HepG2 (cell line): ENCODE measurements at regions not wholly inside any gene's neighbourhood (a gene's known extent, or its start where the extent isn't known, plus 50 kb on each side); places are given as distances from the start of the nearest gene placed in this dataset.

ENCODE experiments used
- FOSL2 ChIP-seq: sonication (generic); formaldehyde crosslinking; IDR thresholded peaks from 2 replicates; pipeline ENCODE4 v1.4.0; 2020; ENCODE audit warnings: missing genetic modification reagents
- HDAC1 ChIP-seq: sonication (generic); formaldehyde crosslinking; IDR thresholded peaks from 2 replicates; pipeline ENCODE4 v1.5.1; 2020; ENCODE audit warnings: mild to moderate bottlenecking, missing genetic modification reagents
- LCORL ChIP-seq, 2 experiments: fragments of 450-650 bp in 1 of 2; sonication (generic) in 1 of 2; formaldehyde crosslinking in 1 of 2; IDR thresholded peaks; 2 replicates each; pipeline versions ENCODE4 v1.5.0 to v1.6.1; 2017 to 2020; ENCODE audit warnings: antibody characterized with exemption in 1 of 2, missing genetic modification reagents in 1 of 2
- NFE2L2 ChIP-seq: fragments of 150-350 bp; IDR thresholded peaks from 2 replicates; pipeline ENCODE4 v1.6.1; 2014; ENCODE audit warnings: low read length
- RCOR2 ChIP-seq: IDR thresholded peaks from 2 replicates; pipeline ENCODE4 v1.6.1; 2016; ENCODE audit warnings: missing biosample characterization, missing genetic modification reagents
- SOX6 ChIP-seq, 2 experiments: fragments of 450-650 bp in 1 of 2; sonication (generic) in 1 of 2; formaldehyde crosslinking in 1 of 2; IDR thresholded peaks; 2 replicates each; pipeline versions ENCODE4 v1.4.0 to v1.6.1; 2017 to 2020; ENCODE audit warnings: antibody characterized with exemption in 1 of 2, mild to moderate bottlenecking in 1 of 2, missing genetic modification reagents in 1 of 2
- THAP11 ChIP-seq: IDR thresholded peaks from 2 replicates; pipeline ENCODE4 v1.6.1; 2016; ENCODE audit warnings: missing biosample characterization, missing genetic modification reagents
- YEATS2 ChIP-seq: sonication (generic); formaldehyde crosslinking; IDR thresholded peaks from 2 replicates; pipeline ENCODE4 v1.4.0; 2020; ENCODE audit warnings: missing genetic modification reagents, borderline replicate concordance
- ZFP62 ChIP-seq: sonication (generic); formaldehyde crosslinking; IDR thresholded peaks from 2 replicates; pipeline ENCODE4 v1.4.0; 2020; ENCODE audit warnings: missing genetic modification reagents
- ZSCAN9 ChIP-seq: IDR thresholded peaks from 2 replicates; pipeline ENCODE4 v1.6.1; 2016; ENCODE audit warnings: borderline replicate concordance
- TF ChIP-seq, protein P1 (sequence below): sonication (generic); formaldehyde crosslinking; IDR thresholded peaks from 2 replicates; pipeline ENCODE4 v1.4.0; 2020; ENCODE audit warnings: missing genetic modification reagents
- TF ChIP-seq, protein P2 (sequence below), 2 experiments: IDR thresholded peaks; 2 replicates each; pipeline ENCODE4 v1.6.1; 2011 to 2012; ENCODE audit warnings: low read length in 2 of 2, borderline replicate concordance in 1 of 2, low read depth in 1 of 2, mild to moderate bottlenecking in 1 of 2, moderate library complexity in 1 of 2
- TF ChIP-seq, protein P3 (sequence below): IDR thresholded peaks from 2 replicates; pipeline ENCODE4 v1.6.1; 2016; ENCODE audit warnings: mild to moderate bottlenecking
- TF ChIP-seq, protein P4 (sequence below): sonication (generic); formaldehyde crosslinking; IDR thresholded peaks from 2 replicates; pipeline ENCODE4; 2020; ENCODE audit warnings: missing genetic modification reagents, mild to moderate bottlenecking, borderline replicate concordance

DNA sequence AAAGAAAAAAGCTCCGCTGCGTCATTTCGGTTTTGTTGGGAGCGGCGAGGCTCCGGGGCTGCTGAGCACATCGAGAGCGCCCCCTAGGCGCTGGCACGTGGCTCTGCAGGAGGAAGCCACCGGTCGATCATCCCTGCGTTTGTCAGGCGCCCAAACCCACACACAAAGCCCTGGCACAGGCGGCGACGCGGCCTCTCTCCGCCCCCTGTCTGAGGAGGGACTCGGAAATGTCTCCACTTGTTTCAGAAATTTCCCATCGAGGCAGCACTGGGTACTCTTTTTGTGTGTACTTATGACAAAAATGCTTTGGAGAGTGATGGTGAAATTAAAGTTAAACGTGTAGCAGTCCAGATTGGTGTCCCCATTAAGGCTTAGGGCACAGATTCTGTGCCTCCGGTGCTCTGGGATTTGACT is 407.3 kb upstream of the ONECUT1 start (continued):
- TF ChIP-seq, protein P1, sequence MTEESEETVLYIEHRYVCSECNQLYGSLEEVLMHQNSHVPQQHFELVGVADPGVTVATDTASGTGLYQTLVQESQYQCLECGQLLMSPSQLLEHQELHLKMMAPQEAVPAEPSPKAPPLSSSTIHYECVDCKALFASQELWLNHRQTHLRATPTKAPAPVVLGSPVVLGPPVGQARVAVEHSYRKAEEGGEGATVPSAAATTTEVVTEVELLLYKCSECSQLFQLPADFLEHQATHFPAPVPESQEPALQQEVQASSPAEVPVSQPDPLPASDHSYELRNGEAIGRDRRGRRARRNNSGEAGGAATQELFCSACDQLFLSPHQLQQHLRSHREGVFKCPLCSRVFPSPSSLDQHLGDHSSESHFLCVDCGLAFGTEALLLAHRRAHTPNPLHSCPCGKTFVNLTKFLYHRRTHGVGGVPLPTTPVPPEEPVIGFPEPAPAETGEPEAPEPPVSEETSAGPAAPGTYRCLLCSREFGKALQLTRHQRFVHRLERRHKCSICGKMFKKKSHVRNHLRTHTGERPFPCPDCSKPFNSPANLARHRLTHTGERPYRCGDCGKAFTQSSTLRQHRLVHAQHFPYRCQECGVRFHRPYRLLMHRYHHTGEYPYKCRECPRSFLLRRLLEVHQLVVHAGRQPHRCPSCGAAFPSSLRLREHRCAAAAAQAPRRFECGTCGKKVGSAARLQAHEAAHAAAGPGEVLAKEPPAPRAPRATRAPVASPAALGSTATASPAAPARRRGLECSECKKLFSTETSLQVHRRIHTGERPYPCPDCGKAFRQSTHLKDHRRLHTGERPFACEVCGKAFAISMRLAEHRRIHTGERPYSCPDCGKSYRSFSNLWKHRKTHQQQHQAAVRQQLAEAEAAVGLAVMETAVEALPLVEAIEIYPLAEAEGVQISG = 0 out of 2 replicates have a peak, but pooled peaks have one; percentile 41
- no peak for TF ChIP-seq ZSCAN9 (CRISPR knock-in tag)
- TF ChIP-seq HDAC1 (CRISPR knock-in tag) = 0 out of 2 replicates have a peak, but pooled peaks have one; percentile 39
- TF ChIP-seq YEATS2 (CRISPR knock-in tag) = peak; percentile 52; the same call in 1 of the 2 replicates
- TF ChIP-seq, protein P2, sequence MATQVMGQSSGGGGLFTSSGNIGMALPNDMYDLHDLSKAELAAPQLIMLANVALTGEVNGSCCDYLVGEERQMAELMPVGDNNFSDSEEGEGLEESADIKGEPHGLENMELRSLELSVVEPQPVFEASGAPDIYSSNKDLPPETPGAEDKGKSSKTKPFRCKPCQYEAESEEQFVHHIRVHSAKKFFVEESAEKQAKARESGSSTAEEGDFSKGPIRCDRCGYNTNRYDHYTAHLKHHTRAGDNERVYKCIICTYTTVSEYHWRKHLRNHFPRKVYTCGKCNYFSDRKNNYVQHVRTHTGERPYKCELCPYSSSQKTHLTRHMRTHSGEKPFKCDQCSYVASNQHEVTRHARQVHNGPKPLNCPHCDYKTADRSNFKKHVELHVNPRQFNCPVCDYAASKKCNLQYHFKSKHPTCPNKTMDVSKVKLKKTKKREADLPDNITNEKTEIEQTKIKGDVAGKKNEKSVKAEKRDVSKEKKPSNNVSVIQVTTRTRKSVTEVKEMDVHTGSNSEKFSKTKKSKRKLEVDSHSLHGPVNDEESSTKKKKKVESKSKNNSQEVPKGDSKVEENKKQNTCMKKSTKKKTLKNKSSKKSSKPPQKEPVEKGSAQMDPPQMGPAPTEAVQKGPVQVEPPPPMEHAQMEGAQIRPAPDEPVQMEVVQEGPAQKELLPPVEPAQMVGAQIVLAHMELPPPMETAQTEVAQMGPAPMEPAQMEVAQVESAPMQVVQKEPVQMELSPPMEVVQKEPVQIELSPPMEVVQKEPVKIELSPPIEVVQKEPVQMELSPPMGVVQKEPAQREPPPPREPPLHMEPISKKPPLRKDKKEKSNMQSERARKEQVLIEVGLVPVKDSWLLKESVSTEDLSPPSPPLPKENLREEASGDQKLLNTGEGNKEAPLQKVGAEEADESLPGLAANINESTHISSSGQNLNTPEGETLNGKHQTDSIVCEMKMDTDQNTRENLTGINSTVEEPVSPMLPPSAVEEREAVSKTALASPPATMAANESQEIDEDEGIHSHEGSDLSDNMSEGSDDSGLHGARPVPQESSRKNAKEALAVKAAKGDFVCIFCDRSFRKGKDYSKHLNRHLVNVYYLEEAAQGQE (IDR thresholded peaks at IDR 0.05; ENCODE audit: borderline replicate concordance in 1 of 2, low read depth in 1 of 2, low read length in 2 of 2) = peak in 1 of 2 experiments; percentile 37; a peak in 2 of 4 replicates
- TF ChIP-seq, protein P3, sequence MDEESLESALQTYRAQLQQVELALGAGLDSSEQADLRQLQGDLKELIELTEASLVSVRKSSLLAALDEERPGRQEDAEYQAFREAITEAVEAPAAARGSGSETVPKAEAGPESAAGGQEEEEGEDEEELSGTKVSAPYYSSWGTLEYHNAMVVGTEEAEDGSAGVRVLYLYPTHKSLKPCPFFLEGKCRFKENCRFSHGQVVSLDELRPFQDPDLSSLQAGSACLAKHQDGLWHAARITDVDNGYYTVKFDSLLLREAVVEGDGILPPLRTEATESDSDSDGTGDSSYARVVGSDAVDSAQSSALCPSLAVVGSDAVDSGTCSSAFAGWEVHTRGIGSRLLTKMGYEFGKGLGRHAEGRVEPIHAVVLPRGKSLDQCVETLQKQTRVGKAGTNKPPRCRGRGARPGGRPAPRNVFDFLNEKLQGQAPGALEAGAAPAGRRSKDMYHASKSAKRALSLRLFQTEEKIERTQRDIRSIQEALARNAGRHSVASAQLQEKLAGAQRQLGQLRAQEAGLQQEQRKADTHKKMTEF = peak; percentile 54; the same call in 1 of the 2 replicates
- peak; percentile 26; the same call in 1 of the 2 replicates for TF ChIP-seq FOSL2 (CRISPR knock-in tag)
- peak; percentile 42; the same call in 1 of the 2 replicates for TF ChIP-seq THAP11
- peak; percentile 18; the same call in 1 of the 2 replicates for TF ChIP-seq RCOR2 (CRISPR knock-in tag)
- TF ChIP-seq, protein P4, sequence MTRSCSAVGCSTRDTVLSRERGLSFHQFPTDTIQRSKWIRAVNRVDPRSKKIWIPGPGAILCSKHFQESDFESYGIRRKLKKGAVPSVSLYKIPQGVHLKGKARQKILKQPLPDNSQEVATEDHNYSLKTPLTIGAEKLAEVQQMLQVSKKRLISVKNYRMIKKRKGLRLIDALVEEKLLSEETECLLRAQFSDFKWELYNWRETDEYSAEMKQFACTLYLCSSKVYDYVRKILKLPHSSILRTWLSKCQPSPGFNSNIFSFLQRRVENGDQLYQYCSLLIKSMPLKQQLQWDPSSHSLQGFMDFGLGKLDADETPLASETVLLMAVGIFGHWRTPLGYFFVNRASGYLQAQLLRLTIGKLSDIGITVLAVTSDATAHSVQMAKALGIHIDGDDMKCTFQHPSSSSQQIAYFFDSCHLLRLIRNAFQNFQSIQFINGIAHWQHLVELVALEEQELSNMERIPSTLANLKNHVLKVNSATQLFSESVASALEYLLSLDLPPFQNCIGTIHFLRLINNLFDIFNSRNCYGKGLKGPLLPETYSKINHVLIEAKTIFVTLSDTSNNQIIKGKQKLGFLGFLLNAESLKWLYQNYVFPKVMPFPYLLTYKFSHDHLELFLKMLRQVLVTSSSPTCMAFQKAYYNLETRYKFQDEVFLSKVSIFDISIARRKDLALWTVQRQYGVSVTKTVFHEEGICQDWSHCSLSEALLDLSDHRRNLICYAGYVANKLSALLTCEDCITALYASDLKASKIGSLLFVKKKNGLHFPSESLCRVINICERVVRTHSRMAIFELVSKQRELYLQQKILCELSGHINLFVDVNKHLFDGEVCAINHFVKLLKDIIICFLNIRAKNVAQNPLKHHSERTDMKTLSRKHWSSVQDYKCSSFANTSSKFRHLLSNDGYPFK (CRISPR knock-in tag) = peak; percentile 46; the same call in 1 of the 2 replicates
- TF ChIP-seq ZFP62 (CRISPR knock-in tag) = no peak
- TF ChIP-seq NFE2L2 = no peak
- TF ChIP-seq SOX6 (IDR thresholded peaks at IDR 0.05) = no peak
- TF ChIP-seq SOX6 (CRISPR knock-in tag; IDR thresholded peaks at IDR 0.05) = peak; percentile 71
- no peak for TF ChIP-seq LCORL (IDR thresholded peaks at IDR 0.05)
- TF ChIP-seq LCORL (CRISPR knock-in tag; IDR thresholded peaks at IDR 0.05) = peak; percentile 76
